RWPE1 (cell line): ENCODE measurements at regions not wholly inside any gene's neighbourhood (a gene's known extent, or its start where the extent isn't known, plus 50 kb on each side); places are given as distances from the start of the nearest gene placed in this dataset.

Source experiments
- CTCF ChIA-PET: fragments of 350-600 bp; sonication (Branson Sonifier 250); formaldehyde crosslinking; extraction: SDS; loops from one replicate; lab custom pipeline; 2021; lab: Yijun Ruan, JAX
- POLR2A ChIA-PET: fragments of 400-600 bp; formaldehyde crosslinking; extraction: SDS; loops from one replicate; lab custom pipeline; 2020; ENCODE audit warnings: antibody characterized with exemption; ENCODE audit not compliant: low non-redundant PET; lab: Yijun Ruan, JAX
- DNase-seq: peaks from one replicate; pipeline ENCODE4 v3.0.0; 2012; ENCODE audit warnings: low spot score
- H3K27ac ChIP-seq: fragments of 450-650 bp; 2 replicates; pipeline ENCODE4 v1.5.1; 2017
- TF ChIP-seq, protein P1 (sequence below): fragments of 450-650 bp; conservative IDR thresholded peaks from 2 replicates; pipeline ENCODE4 v1.5.1; 2017; ENCODE audit warnings: low read depth, mild to moderate bottlenecking

DNA sequence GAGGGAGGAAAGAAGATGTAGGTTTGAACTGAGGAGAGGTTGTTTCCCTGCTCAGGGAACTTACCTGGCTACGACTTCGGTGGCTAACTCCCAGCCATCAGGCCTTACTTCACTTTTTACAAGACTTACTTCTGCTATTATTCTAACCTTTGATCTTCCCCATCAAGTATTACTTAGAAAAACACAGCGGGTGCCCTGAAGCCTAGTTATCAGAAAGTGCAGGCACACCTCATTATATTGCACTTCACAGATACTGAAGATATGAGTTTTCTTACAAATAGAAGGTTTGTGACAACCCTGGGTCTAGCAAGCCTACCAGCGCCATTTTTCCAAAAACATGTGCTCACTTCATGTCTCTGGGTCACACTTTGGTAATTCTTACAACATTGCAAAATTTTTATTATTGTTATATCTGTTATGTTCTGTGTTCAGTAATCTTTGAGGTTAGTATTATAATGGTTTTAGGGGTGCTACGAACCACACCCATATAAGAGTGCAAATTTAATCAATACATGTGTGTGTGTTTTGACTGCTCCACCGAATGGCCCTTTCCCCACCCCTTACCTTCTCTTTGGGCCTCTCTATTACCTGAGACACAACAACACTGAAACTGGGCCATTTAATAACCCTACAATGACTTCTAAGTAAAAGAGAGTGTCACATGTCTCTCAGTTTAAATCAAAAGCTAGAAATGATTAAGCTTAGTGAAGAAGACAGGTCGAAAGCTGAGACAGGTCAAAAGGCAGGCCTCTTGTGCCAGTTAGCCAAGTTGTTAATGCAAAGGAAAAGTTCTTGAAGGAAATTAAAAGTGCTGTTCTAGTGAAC, 2102.7 kb upstream of the WWC1 start:
- DNase-seq, result no peak
- ChIA-PET CTCF (interaction anchor here (0.6 kb wide), 1 partner anchor 8 kb away, joined by 4 read pairs; no protein-coding TSS in a partner anchor), POLR2A (no interaction called here)
- no peak overlapping the region for H3K27ac ChIP-seq
- TF ChIP-seq, protein P1, sequence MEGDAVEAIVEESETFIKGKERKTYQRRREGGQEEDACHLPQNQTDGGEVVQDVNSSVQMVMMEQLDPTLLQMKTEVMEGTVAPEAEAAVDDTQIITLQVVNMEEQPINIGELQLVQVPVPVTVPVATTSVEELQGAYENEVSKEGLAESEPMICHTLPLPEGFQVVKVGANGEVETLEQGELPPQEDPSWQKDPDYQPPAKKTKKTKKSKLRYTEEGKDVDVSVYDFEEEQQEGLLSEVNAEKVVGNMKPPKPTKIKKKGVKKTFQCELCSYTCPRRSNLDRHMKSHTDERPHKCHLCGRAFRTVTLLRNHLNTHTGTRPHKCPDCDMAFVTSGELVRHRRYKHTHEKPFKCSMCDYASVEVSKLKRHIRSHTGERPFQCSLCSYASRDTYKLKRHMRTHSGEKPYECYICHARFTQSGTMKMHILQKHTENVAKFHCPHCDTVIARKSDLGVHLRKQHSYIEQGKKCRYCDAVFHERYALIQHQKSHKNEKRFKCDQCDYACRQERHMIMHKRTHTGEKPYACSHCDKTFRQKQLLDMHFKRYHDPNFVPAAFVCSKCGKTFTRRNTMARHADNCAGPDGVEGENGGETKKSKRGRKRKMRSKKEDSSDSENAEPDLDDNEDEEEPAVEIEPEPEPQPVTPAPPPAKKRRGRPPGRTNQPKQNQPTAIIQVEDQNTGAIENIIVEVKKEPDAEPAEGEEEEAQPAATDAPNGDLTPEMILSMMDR, result no peak

DNA sequence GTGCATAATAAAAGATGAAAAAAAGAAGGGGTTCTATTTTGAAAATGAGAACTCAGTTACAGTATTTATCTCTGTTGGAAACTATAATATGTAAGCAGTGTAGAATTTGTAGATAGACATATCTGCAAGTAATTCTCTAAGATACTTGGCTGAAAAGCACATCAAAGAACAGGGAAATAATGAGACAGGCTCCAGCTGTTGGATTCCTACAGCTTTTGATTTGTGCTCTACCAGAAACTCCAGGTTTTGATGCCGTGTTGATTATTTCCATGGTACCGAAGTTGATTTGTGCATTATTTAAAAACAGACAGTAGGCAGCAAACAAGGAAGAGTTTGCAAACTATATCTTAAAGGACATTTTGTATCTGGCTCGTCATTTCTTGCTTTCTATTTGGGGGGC, 2098.7 kb upstream of the WWC1 start:
- no peak for DNase-seq
- POLR2A ChIA-PET, result no interaction called here
- no peak overlapping the region for H3K27ac ChIP-seq
- TF ChIP-seq, protein P1, result no peak
- CTCF ChIA-PET, result interaction anchor here (1.1 kb wide), 1 partner anchor 14 kb away, joined by 4 read pairs; no protein-coding TSS in a partner anchor

DNA sequence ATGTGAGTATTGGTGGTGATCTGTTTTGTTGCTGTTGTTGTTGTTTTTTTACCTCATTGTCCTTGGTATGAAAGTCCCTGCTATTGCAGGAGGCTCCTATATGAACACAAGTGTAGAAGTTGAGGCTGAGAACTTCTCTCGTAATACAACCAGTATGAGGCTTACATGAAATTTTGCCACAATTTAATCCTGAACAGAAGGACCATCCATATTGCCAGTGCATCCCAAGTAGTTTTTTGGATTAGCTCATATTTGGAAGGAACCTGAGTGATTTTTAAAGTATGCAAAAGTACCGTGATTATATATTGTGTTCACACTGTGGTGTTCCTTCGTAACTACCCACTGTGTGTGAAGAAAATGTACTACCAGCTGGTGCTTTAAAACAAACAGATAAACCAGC, 2095.5 kb upstream of the WWC1 start:
- H3K27ac ChIP-seq, result no peak overlapping the region
- ChIA-PET CTCF (interaction anchor here (0.7 kb wide), 2 partner anchors 8 to 175 kb away, joined by 4 to 9 read pairs; no protein-coding TSS in a partner anchor), POLR2A (no interaction called here)
- TF ChIP-seq, protein P1, result no peak
- DNase-seq, result no peak

DNA sequence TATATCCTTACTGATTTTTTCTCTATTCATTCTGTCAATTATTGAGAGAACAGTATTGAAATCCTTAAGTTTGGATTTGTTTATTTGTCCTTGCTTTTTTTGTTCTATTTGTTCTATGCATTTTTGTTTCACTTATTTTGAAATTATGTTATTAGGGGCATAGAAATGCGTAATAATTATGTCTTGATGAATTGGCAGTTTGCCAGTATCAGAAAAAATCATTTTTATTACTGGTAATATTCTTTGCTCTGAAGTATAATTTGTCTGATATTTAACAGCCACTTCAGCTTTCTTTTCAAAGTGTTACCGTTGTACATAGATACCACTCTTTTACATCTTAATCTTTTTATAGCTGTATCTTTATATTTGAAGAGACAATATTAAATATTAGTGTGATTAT, 2090.9 kb upstream of the WWC1 start:
- CTCF ChIA-PET, result interaction anchor here (0.6 kb wide), 1 partner anchor 21 kb away, joined by 6 read pairs; no protein-coding TSS in a partner anchor
- POLR2A ChIA-PET, result no interaction called here
- no peak for DNase-seq
- TF ChIP-seq, protein P1, result no peak
- no peak overlapping the region for H3K27ac ChIP-seq

DNA sequence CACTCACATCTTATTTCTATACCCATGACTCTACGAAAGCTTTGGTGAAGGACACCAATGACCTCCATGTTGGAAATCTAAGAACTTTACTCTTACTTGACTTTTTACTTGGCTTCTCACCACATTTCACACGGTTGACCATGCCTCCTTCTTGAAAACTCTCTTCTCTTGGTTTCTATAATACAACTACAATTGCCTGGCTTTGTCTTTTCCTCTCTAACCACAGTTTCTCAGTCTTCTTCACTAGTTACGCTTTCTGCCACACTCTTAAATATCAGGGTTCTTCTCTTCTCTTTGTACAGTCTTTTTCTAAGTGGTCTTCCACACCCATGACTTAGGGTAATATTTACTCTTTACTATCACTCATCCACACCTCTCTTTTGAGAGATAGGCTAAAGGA, 2079.8 kb upstream of the WWC1 start:
- TF ChIP-seq, protein P1, result no peak
- CTCF ChIA-PET, result no interaction called here

DNA sequence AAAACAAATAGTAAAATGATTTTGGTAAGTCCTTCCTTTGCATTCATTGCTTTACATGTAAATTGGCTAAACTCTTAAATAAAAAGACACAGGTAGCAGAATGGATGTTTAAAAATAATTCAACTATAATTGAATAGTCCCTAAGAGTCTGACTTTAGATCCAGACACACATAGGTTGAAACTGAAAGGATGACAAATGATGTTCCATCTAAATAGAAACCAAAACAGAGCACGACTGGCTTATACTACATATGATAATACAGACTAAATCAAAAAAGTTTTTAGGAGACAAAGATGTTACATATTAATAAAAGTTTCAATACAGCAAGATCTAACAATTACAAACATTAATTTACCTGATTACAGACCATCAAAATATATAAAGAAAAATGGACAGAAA, 2055.1 kb upstream of the WWC1 start:
- ChIA-PET POLR2A (no interaction called here), CTCF (interaction anchor here (0.7 kb wide), 1 partner anchor 119 kb away, joined by 3 read pairs; no protein-coding TSS in a partner anchor)
- TF ChIP-seq, protein P1, result no peak
- DNase-seq, result no peak
- H3K27ac ChIP-seq, result no peak overlapping the region

More for the DNA sequence above, 2079.8 kb upstream of the WWC1 start:
- POLR2A ChIA-PET, result no interaction called here
- DNase-seq, result no peak
- H3K27ac ChIP-seq, result no peak overlapping the region
